ENCODE measurements at regions not wholly inside any gene's neighbourhood (a gene's known extent, or its start where the extent isn't known, plus 50 kb on each side); places are given as distances from the start of the nearest gene placed in this dataset.

DNA sequence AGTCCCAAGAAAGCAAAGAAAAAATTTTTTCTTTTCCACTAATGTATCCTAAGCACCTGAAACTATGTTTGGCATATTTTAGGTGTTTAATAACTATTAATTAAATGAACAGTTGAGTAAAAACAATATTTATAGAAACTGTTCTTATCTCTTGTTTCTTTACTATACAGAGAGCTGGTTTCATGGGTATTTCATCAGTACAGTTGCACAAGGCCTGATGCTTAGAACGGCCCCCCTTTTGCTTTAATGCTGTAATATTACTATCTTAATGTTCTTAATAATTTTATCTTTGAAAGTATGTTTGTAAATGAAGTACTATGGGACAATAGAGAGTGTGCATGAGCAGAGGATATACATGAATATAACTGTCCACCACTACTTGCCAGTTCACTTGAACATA lies 479.1 kb upstream of the SLIT2 start:
- no peak for DNase-seq

DNA sequence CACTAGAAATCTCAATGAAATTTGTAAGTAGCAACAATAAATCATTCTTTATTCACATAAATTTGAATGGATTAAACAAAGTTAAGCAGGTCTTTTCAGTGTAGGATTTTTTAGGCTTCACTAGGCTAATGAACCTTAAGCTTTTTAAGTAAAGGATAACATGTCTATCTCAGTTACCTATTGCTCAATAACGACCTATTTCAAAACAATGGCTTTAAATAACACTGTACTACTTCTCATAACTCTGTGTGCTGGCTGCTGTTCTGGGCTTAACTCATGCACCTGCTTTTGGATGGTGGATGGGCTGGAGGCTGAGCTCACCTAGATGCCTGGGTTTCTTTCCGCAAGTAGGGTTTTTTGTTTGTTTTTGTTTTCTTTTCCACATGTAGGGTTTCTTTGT lies 495.0 kb upstream of the SLIT2 start:
- DNase-seq: no peak

DNA sequence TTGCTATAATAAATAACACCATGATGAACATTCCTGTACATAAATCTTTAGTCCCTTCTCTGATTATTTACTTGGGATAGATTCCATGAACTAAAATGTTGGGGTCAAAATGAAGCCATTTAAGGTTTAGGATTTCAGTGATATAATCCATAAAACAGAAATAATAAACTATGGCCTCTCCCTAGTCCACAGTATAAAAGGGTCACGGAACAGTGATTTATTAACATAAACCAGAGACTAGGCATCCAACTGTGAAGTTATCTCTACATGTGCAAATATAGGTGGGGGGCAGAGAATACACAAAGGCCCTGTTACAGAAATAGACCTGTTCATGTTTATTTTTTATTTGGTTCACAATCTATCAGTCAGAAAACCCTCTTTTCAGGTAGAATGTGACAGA lies 499.1 kb upstream of the SLIT2 start:
- DNase-seq: no peak

DNA sequence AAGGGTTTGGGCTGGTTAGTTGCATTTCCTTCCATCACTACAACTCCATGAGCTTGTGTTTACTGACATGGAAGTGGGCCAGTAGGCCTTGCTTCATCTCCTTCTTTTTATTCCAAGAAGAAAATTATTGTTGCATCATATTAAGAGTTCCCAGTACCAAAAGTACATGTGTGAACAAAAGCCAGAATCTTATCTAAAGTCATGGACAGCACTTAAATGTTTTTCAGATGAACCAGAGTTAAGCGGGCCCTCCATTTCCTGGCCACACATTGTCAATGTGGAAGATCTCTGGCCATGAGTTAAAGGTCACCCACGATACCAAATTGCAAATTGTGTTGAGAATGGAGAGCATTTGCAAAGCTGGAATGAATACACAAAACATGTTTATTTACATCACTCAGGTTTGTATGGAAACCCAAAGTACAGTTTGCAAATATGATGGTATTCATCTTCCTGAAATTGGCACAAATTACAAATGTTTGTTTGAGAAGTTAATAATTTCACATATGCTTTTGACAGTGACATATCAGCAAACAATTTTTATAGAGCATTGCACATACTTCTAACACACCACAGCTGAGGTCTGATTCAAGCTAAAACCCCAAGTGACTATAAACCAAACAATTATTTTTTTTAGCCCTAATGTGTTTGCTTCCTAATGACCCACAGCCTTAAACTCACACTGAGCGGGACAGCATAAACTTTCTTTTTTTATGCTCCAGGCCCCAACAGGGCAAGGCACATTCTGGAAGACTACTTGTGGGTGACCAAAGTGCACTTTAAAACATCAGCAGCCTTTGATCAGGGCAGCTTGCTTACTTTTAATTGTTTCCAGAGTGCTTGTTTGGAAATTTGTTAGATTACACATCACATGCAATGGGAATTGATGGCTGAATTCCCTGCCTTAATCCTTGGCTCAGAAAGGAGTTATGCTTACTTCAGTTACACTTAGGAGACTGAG lies 502.9 kb upstream of the SLIT2 start:
- no peak for DNase-seq

DNA sequence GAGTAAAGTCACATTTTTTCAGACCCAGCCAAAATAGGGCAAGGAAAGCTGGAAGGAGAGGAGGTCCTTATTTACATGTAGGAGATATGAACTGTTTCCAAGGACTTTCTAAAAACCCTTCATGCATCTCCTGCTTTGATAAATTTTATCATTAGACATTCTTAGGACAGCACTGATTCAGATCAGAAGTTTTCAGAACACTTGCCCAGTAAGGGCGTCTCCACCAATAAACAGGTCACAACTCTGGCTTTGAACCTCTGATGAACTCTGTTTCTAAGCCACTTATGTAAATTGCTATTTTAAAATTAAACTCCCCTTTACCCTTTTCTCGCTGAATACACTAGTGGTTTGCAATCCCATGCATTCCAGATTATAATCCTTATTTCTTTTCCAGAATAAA lies 505.3 kb upstream of the SLIT2 start:
- no peak for DNase-seq

DNA sequence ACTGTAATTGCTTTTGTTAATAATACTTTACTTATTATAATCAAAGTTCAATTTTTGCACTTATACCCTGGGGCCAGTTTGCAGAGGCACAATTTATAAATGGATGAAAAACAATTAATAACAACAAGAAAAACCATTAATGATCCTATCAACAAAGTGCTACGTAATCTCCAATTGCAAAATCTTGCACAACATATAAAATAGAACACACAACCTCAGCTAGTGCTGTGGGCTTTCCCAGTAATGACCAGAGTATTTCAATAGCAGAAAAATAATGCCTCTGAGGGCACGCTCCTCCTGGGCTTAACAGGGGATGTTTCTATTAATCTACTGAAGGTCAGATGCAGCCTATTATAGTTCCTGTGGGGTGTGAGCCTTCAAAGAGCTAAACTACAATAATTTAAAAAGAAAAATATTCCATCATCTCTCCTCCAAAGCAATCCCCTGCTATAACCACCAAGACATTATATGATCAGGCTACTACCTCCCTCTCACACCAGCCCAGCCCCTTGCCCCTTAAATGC lies 508.5 kb upstream of the SLIT2 start:
- no peak for DNase-seq

DNA sequence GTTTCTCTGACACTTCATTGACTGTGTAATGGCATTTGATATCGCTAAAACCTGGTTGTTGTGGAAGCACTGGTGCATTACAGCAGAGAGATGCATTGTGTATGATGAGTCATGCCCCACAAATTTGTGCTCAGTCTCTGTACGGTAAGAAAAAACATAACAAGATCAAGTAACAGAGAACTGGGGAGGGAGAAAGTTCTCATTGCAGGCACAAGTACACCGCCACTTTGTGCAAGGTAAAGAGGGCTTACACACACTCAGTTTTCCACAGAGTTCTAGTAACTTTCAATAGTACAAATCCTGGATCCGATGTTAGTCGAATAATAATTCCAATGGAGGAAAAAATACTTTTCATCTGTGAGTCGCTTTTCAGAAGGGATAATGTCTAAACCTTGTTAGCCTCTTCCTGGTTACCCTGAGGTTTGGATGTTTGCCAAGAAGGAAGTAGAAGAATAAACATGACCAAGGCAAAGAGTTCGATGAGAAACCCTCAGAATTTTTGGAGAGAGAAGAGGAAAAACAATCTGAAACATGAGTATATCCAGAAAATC lies 512.5 kb upstream of the SLIT2 start:
- no peak for DNase-seq

DNA sequence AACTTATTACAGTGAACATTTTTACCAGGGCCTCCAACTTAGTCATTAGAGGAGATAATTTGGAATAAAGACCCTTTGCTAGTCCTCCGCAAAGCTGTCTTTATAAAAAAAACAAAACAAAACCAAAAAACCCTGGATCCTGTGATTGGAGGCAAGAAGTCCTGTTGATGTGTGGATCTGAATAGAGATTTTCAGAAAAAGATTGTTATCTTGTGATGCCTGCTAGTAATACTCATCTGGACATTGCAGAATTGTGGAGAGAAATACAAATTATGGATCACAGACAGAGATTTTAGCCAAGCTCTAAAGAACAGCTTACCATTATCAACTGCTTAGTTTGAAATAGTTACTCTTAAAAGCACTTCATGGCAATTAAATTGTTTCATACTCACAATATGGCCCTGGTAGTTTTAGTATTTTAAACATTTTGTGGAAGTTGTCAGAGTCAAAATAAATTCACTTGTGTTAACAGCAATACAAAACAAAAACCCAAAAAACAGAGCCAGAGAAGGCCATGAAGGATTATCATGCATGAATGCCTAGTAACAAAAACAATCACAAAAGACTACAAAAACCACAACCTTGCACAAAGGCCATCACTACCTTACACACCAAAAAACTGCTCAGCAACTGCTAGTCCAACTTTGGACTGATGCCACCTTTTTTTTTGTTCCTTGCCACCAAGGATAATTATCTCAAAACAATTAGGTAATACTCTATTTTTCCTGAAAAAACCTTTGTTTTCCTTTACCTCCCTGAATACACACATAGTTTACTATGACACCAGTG lies 514.5 kb upstream of the SLIT2 start:
- DNase-seq: no peak

DNA sequence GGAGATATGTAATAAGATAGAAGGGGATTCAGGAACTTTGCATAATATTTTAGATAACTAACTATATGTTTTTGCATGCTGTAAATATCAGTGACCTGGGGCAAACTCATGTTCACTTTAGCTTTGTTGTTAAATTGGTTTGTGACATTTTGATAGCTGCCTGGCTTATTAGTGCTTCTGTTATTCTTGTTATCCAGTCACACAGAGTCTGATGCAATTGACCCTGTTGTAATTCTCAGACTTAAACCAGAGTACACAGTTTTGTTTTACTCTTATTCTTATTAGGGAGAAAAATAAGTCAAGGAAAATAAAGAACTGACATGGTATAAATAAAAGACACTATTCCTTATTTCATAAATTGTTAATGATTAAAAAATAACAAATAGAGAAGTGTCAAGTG lies 516.7 kb upstream of the SLIT2 start:
- no peak for DNase-seq

DNA sequence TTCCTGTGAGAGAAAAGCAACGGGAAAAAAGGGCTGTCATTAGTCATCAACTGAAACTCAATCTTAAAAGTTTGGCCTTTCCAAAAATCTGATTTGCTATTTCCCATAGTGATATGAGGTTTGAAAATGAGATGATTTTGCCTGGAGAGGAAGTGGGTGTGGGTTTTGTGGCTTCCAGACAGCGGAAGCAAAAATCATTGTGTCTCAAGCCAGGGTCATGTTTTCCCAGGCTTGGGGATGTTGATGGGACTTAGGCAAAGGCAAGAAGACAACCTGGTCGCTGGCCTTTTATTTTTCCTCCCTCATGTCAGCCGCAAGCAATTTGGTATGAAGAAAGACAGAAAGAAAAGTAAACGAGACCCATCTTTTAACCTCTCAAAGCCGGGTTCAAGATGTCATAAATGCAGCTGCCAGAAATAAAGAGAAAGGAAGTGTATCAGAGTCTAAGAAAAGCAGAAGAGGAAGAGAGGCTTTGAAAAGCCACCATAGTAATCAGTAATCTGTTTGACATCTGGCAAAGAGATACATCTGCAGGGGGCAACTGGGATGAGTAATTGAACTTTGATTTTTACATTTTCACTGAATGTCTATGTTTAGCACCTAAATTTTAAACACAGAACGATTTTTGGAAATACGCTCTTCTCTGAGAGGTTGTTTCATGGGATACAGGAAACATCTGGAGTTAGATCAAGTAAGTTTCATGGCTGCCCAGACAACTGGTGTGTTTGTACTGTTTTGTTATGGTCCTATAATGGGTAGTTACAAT lies 521.6 kb upstream of the SLIT2 start:
- DNase-seq: no peak

DNA sequence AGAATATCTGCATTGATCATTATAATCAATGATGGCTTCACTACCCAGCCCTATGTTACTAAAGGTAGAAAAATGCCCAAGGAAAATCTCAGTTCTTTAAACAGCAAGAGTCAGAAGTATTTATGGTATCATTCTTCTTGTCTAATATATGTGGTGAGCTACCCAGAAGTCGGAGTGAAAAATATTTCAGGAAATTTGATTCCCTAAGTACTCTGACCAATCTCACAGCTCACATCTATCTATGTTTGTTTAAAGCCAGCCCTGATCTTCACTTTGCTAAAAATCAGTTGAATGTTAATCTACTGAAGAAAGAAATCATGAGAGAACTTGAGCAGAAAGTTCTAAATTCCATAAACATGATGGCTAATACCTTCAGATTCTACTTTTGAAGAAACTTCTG lies 522.9 kb upstream of the SLIT2 start:
- DNase-seq: no peak

DNA sequence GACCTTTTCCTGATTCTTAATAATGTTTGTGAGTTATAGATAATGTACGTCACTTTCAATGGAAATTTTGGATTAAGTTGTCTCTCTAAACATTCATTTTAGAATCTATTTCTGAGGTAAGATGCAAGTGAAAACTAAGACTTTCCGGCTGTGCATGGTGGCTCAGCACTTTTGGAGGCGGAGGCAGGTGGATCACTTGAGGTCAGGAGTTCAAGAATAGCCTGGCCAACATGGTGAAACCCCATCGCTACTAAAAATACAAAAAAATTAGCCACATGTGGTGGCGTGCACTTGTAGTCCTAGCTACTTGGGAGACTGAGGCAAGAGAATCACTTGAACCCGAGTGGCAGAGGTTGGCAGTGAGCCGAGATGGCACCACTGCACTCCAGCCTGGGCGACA lies 524.6 kb upstream of the SLIT2 start:
- no peak for DNase-seq

DNA sequence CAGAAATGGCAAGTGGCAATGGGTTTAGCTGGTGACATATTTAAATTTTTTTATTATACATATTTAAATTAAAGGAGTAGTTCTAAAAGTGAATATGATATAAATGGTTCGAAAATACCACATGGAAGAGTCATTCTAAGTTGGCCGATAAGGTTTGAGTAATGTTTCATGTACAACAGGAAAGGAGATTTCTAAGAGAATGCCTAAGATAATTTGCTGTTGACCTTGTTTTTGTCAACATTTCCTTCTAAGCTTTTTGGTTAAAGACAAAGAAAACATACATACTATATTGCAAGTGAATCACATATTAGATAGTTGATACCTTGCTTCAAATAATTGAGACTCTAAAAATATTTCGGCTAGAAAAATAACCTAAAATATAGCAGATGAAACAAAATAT lies 526.6 kb upstream of the SLIT2 start:
- DNase-seq: no peak

DNA sequence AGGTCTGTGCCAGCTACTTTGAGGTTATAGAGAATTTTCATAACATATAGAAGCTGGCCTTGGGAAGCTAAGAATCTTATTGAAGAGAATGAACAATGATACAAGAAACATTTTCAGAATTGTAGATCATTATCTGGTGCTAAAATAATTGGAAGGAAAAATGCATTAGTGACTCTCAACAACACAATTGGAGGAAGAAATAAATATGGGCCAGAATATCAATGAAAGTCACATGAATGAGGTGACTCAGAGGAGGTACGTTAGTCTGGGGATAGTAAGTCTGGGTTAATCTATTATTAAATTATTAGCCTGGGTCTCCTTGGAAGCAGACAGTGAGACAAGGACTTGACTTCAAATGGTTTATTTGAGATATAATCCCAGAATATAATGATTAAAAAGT lies 529.3 kb upstream of the SLIT2 start:
- no peak for DNase-seq

DNA sequence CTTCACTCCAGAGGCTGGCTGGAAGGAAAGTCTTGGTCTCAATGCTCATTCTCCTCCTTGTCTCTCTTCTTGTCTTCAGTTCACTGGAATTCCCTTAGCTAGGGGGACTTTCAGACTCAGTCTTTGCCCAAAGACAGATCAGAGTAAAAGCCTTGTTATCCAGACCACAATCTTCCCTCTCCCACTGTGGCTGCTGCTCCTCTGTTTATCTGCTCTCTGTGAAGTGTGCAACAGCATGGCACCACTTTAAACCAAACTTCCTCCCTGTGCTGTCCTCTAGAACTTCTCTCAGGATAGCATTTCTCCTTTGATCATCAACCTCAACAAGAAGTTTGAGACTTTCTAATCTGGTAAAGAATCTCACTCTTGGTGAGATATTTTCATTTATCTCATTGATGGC lies 530.1 kb upstream of the SLIT2 start:
- no peak for DNase-seq

DNA sequence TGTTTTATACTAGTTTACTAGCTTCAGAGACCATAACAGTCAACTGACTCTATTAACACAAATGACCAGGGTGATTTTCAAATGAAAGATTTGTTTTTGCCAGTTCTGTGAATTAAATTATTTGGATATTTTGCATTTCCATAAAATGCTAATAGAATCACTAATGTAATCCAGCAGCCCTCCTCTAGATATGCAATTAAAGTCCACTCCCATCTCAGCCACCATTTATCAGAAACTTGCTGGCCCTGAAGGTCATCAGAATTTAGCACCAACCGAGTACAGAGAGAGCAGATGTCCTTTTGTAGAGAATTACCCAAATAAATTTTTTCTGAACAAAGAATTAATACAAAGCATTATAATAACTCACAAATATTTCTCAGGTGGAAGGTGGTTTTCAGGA lies 531.1 kb upstream of the SLIT2 start:
- DNase-seq: no peak

DNA sequence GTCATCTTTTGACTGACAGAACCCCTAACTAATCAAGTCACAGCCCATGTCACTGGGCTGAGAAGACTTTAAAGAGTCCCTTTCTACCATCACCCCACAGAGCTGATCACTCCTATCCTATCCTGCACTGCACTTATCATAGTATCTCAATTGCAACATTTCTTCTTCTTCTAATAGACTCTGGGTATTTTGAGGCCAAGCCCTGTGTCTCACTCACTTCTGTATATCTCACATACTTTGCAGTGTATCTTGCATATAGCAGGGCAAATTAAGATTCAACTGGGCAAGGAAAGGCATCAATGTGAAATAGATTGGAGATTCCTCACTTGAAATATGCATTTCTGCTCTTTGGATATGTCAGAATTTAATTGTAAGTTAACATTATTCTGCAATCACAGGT lies 531.5 kb upstream of the SLIT2 start:
- no peak for DNase-seq

DNA sequence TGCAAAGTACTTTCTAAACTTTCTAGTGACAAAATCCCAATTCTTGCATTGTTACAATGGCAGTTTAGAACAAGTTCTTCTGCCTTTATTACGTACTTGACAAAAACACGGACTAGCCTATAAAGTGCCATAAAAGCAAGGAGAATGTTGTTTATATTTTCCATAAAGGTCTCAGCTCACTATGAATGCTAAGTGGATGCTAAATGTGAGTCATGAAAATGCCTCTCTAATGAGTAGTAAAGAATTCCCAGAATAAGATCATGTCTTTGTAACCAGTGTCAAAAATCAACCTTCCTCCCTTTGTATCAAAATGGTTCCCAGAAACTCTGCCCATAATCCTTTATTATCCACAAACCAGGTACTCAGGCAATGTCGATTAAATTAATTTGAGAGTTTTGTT lies 539.8 kb upstream of the SLIT2 start:
- no peak for DNase-seq

DNA sequence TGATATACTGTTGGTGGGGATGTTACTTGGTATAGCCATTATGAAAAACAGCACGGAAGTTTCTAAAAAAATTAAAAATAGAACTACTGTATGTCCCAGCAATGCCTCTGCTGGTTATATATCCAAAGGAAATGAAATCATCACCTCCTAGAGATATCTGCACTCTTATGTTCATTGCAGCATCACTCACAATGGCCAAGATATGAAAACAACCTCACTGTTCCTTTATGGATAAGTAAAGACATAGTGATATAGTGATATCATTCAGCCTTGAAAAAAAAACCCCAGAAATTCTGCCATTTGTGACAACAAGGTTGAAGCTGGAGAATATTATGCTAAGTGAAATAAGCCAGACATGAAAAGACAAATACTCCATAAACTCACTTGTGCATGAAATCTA lies 543.8 kb upstream of the SLIT2 start:
- DNase-seq: no peak

DNA sequence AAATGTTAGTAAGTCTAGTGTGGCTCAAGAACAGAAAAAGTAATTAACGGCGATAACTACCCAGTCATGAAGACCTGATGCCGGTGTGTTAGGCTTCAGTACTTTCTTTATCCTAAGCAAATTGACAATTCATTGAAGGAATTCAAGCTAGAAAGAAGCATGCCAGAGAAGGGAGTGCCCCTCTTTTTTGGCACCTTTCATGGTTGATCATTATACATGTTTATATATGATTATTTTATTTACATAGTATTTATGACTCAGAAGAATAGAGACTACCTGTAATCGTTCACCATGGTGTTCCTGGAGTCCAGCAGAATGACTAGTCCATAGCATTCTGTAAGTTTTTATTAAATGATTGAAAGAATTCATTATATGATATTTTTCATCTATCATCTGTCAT lies 548.3 kb upstream of the SLIT2 start:
- no peak for DNase-seq

DNA sequence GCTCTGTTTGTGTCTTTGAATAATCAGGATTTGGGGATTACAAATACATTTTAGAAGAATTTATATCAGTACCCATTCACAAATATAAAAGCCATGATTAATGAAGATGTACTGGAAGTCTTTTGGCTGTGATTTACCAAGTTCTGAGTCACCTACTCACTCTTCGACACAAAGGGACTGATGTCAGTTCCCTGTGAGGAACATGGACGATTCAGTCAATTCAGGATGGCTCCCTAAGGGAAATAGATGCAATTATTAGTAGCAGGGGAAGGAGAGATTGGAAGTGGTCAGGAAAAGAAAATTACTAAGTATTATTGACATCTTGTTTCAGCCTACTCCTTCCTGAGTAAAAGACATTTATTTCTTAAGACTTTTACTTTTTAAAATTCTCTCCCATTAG lies 550.7 kb upstream of the SLIT2 start:
- DNase-seq: no peak

DNA sequence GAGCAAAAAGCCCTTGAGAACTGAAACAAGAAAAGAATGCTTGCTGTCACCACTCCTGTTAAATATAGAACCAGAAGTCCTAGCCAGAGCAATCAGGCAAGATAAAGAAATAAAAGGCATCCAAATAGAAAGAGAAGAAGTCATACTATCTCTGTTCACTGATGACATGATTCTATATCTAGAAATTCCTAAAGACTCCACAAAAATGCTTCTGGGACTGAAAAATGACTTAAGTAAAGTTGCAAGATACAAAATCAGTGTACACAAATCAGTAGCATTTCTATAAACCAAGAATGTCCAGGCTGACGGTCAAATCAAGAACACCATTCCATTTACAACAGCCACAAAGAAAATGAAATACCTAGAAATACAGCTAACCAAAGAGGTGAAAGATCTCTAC lies 552.7 kb upstream of the SLIT2 start:
- DNase-seq: no peak

DNA sequence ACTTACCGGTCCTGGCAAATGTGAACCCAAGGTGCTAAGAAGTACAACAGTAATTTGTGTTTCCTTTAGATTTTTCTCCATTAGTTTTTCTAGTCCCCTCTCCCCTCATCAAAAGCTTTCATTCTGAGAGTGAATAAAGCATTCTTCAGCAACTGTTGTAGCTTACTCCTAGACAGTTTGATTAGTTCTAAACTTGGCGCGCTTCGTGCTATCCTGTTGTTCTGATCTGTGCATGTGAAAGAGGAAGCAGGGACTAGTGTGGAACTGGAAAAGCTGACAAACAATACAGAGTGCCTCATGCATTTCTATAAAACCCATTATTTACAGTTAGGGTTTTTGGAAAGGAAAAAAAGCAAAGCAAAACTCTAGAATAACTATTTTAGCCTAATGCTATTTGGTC lies 556.9 kb upstream of the SLIT2 start:
- DNase-seq: no peak

All from stimulated activated naive CD4-positive, alpha-beta T cell treated with Interleukin-2 at 50 U/mL for 16 hours (primary cell).